HK-2 (cell line): ENCODE measurements at regions not wholly inside any gene's neighbourhood (a gene's known extent, or its start where the extent isn't known, plus 50 kb on each side); places are given as distances from the start of the nearest gene placed in this dataset.
"Not testable (repeated sequence)": the region's sequence is repeated elsewhere in the genome, so short reads cannot be mapped to it uniquely, and the experiment has no call there.

Source experiments
- DNase-seq: peaks from one replicate; pipeline ENCODE4 v3.0.0-alpha.2; 2018; ENCODE audit not compliant: unreplicated experiment

GRCh38 chr1:218931324-218931723 lies 242.4 kb upstream of the LYPLAL1 start:
- DNase-seq, result no peak

- no peak for DNase-seq
Measured at GRCh38 chr1:218933513-218933912, 240.2 kb upstream of the LYPLAL1 start.

- DNase-seq, result not testable (repeated sequence)
Measured at GRCh38 chr1:218935408-218935807, 238.3 kb upstream of the LYPLAL1 start.

- no peak for DNase-seq
Measured at GRCh38 chr1:218938259-218938658, 235.4 kb upstream of the LYPLAL1 start.

GRCh38 chr1:218939095-218939494 lies 234.6 kb upstream of the LYPLAL1 start:
- DNase-seq, result no peak

- DNase-seq, result no peak
Measured at GRCh38 chr1:218942431-218942830, 231.2 kb upstream of the LYPLAL1 start.

- DNase-seq, result no peak
Measured at GRCh38 chr1:218943371-218943770, 230.3 kb upstream of the LYPLAL1 start.

- no peak for DNase-seq
Measured at GRCh38 chr1:218945050-218945449, 228.6 kb upstream of the LYPLAL1 start.

GRCh38 chr1:218946147-218946546 lies 227.5 kb upstream of the LYPLAL1 start:
- no peak for DNase-seq

GRCh38 chr1:218948446-218948845 lies 225.2 kb upstream of the LYPLAL1 start:
- DNase-seq, result no peak

GRCh38 chr1:218953386-218953785 lies 220.3 kb upstream of the LYPLAL1 start:
- no peak for DNase-seq

- DNase-seq, result no peak
Measured at GRCh38 chr1:218957971-218958370, 215.7 kb upstream of the LYPLAL1 start.

GRCh38 chr1:218959784-218960183 lies 213.9 kb upstream of the LYPLAL1 start:
- no peak for DNase-seq

- DNase-seq, result no peak
Measured at GRCh38 chr1:218964471-218965185, 209.1 kb upstream of the LYPLAL1 start.

GRCh38 chr1:218965821-218966220 lies 207.9 kb upstream of the LYPLAL1 start:
- no peak for DNase-seq

GRCh38 chr1:218967254-218967653 lies 206.4 kb upstream of the LYPLAL1 start:
- no peak for DNase-seq

GRCh38 chr1:218967836-218968235 lies 205.8 kb upstream of the LYPLAL1 start:
- DNase-seq, result no peak

GRCh38 chr1:218969006-218969405 lies 204.7 kb upstream of the LYPLAL1 start:
- no peak for DNase-seq

- DNase-seq, result no peak
Measured at GRCh38 chr1:218970397-218970990, 203.2 kb upstream of the LYPLAL1 start.

- DNase-seq, result no peak
Measured at GRCh38 chr1:218971156-218971555, 202.5 kb upstream of the LYPLAL1 start.

- DNase-seq, result no peak
Measured at GRCh38 chr1:218980881-218981280, 192.8 kb upstream of the LYPLAL1 start.

GRCh38 chr1:218982482-218982881 lies 191.2 kb upstream of the LYPLAL1 start:
- DNase-seq, result no peak

GRCh38 chr1:218983433-218983832 lies 190.2 kb upstream of the LYPLAL1 start:
- no peak for DNase-seq

- no peak for DNase-seq
Measured at GRCh38 chr1:218983848-218984247, 189.8 kb upstream of the LYPLAL1 start.
